NT2/D1 (cell line): ENCODE measurements at regions not wholly inside any gene's neighbourhood (a gene's known extent, or its start where the extent isn't known, plus 50 kb on each side); places are given as distances from the start of the nearest gene placed in this dataset.

Experiments
- YY1 ChIP-seq: IDR thresholded peaks from 2 replicates; pipeline ENCODE4 v1.6.1; 2011; ENCODE audit not compliant: insufficient read length, insufficient read depth
- ZNF274 ChIP-seq: IDR thresholded peaks from 2 replicates; pipeline ENCODE4 v1.6.1; 2011; ENCODE audit warnings: mild to moderate bottlenecking, low read depth, low read length

GRCh38 chr17:15092762-15093161 is 172.4 kb downstream of the PMP22 start:
- TF ChIP-seq YY1 (no peak), ZNF274 (no peak)
